ENCODE measurements at regions not wholly inside any gene's neighbourhood (a gene's known extent, or its start where the extent isn't known, plus 50 kb on each side); places are given as distances from the start of the nearest gene placed in this dataset.
A peak's percentile ranks its signal among the peaks of the same experiment; 100 is the strongest.

DNA sequence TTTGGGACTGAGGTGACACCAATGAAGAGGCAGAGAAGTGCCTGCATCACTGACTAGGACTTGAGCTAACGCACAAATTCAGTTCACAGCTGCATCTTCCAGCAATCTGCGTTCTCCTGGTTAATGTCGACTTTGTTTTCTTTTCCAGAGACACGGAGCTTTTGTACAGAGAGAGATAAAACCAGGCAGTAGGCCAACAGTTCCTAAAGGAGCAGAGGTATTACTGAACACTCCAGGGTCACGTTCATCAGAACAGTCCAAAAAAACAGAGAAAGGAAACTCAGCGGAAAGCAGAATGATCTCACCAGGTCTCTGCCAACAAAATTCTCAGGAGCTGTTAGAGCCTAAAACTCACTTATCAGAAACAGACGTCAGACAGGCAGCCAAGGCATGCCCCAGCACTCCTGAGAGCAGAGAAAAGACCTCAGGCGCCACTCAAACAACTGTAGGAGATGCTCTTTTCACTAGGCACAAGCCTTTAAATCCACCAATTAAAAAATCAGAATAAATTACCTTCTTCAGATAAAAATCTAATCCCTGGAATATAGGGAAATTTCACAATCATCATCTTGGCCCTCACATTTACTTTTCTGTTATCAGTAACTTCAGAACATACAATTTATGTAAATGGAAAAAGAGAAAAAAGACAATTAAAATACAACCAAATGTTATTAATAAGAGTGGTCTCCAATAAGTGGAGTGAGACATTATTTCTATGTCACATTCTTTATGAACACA is 95.9 kb upstream of the SPTBN1 start:
- no peak for DNase-seq (ENCODE audit: low read depth in 1 of 2, low spot score in 1 of 2)
- in situ Hi-C loops (cut with HindIII; ENCODE audit: low pct_unique_long_range_greater_than_20kb, low sequenced_read_pairs) = no loop called here
- no peak for TF ChIP-seq JUND (IDR thresholded peaks at IDR 0.05; ENCODE audit: low read depth)

- DNase-seq (ENCODE audit: low read depth in 1 of 2, low spot score in 1 of 2) = no peak
- no peak for TF ChIP-seq JUND (IDR thresholded peaks at IDR 0.05; ENCODE audit: low read depth)
- in situ Hi-C loops (cut with HindIII; ENCODE audit: low pct_unique_long_range_greater_than_20kb, low sequenced_read_pairs) = no loop called here
These were observed 91.7 kb upstream of the SPTBN1 start for GRCh38 chr2:54364409-54364808.

GRCh38 chr2:54365661-54366060 is 90.5 kb upstream of the SPTBN1 start:
- no peak for DNase-seq (ENCODE audit: low read depth in 1 of 2, low spot score in 1 of 2)
- in situ Hi-C loops (cut with HindIII; ENCODE audit: low pct_unique_long_range_greater_than_20kb, low sequenced_read_pairs) = no loop called here
- TF ChIP-seq JUND (IDR thresholded peaks at IDR 0.05; ENCODE audit: low read depth) = no peak

DNA sequence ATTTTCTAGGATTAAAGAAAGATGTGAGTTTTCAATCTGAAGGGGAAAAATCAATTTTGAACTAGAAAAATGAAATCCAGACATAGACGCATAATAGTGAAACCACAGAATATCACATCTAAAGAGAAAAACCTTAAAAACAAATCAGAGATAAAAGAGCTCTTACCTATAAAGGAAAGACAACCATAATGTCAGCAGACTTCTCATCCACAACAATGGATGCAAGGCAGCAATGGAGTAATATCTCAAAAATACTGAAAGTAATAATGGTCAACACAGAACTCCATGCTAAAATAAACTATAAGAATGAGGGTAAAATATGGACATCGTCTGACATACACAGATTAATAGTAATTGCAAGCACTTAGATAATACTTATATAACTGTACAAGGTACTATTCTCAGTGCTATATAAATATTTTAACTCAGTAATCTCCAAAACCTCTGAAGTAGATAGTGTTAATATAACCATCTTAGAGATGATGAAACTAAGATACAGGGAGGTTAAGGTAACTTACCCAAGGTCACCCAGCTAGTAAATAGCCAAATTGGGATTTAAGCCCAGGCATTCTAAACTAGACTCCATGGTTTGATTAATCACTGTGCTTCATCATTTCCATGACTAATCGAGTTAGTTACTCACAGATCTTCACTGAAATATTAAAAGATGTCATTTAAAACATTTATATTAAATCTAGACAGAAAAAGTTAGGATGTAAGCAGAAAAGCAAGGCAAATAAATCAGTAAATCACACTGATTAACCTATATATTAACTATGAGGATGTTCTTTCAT is 89.4 kb upstream of the SPTBN1 start:
- no peak for TF ChIP-seq JUND (IDR thresholded peaks at IDR 0.05; ENCODE audit: low read depth)
- DNase-seq (ENCODE audit: low read depth in 1 of 2, low spot score in 1 of 2) = no peak
- in situ Hi-C loops (cut with HindIII; ENCODE audit: low pct_unique_long_range_greater_than_20kb, low sequenced_read_pairs) = no loop called here

GRCh38 chr2:54370405-54371104 is 85.6 kb upstream of the SPTBN1 start:
- in situ Hi-C loops (cut with HindIII; ENCODE audit: low pct_unique_long_range_greater_than_20kb, low sequenced_read_pairs) = no loop called here
- DNase-seq (ENCODE audit: low read depth in 1 of 2, low spot score in 1 of 2) = no peak
- TF ChIP-seq JUND (IDR thresholded peaks at IDR 0.05; ENCODE audit: low read depth) = no peak

DNA sequence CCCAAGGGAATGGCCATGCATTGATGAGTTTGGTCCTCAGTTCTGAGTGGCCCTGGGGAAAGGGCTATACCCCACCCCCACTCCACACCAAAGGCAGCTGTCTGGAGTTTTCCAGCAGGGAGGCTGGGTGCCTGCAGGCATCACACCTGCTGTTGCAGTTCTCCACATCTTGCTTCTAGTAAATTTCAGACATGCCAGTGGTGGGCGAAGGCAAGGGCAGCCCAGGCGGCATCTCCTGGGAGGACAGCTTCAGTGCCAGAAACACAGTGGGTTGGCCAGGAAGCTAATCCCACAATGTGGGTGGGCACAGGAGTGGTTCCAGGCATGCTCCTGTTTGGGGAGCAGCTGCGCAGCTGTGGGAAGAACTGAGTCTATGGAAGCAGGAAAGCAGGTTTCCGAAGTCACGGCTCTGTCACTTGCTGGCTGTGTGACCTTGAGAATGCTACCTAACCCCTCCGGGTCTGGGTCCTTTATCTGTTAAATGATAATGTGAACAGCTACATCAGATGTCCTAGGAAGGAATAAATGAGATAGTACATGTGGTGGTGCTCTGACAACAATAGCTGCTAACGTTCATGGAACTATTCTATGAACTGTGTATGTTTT is 84.6 kb upstream of the SPTBN1 start:
- in situ Hi-C loops (cut with HindIII; ENCODE audit: low pct_unique_long_range_greater_than_20kb, low sequenced_read_pairs) = no loop called here
- TF ChIP-seq JUND (IDR thresholded peaks at IDR 0.05; ENCODE audit: low read depth) = no peak
- DNase-seq (ENCODE audit: low read depth in 1 of 2, low spot score in 1 of 2) = no peak

DNA sequence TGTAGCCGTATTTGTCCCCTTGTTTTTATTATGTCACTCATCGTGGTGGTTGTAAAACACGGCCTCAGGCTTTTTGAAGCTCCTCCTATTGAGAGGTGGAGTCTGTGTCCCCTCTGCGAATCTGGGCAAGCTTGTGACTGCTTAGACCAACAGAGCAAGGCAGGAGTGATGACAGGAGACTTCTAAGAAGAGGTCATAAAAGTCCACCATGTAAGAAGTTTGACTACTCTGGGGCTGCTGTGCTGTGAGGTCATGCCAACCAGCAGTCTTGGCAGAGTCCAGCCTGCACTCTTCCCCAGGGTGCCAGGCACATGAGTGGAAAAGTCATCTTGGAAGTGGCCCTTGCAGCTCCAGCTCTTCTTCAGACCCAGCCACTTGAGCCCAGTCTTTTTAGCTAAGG is 83.8 kb upstream of the SPTBN1 start:
- DNase-seq (ENCODE audit: low read depth in 1 of 2, low spot score in 1 of 2) = peak in 1 of 2 experiments; percentile 33
- in situ Hi-C loops (cut with HindIII; ENCODE audit: low pct_unique_long_range_greater_than_20kb, low sequenced_read_pairs) = no loop called here
- TF ChIP-seq JUND (IDR thresholded peaks at IDR 0.05; ENCODE audit: low read depth) = no peak

- no peak for TF ChIP-seq JUND (IDR thresholded peaks at IDR 0.05; ENCODE audit: low read depth)
- no peak for DNase-seq (ENCODE audit: low read depth in 1 of 2, low spot score in 1 of 2)
- in situ Hi-C loops (cut with HindIII; ENCODE audit: low pct_unique_long_range_greater_than_20kb, low sequenced_read_pairs) = no loop called here
These were observed 82.3 kb upstream of the SPTBN1 start for GRCh38 chr2:54373855-54374254.

DNA sequence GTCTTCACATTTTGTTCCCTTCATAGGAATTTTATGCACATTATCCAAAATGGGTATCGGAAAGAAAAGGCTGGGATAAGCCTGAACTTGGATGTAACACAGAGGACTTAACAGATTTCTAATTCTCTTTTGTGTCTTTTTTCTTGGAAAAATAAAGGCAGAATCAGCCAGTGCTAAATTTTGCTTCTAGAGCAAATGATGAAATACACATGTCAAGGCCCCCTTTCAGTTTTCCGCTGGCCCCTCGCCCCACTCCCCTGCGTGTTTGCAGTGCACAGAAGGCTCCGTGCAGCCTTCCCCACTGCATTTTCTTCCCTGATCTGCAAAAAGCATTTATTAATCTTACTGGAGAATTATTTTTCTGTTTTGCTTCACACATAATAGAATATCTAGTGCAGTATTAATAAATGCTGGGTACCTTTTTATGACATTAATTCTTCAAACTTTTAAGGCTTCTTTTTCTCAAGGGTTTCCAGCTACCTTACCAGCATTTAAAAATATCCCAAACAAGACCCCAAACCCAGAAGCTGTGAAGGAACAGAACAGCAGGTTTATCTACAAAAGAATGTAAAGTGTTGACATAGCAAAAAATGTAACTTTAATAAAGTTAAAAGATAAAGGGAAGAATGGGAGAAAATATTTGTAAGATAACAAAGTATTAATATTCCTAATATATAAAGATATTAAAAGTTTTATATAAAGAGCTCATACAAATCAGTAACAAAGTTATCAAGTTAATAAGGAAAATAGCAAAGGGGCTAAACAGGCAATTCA is 81.3 kb upstream of the SPTBN1 start:
- TF ChIP-seq JUND (IDR thresholded peaks at IDR 0.05; ENCODE audit: low read depth) = no peak
- no peak for DNase-seq (ENCODE audit: low read depth in 1 of 2, low spot score in 1 of 2)
- in situ Hi-C loops (cut with HindIII; ENCODE audit: low pct_unique_long_range_greater_than_20kb, low sequenced_read_pairs) = no loop called here

DNA sequence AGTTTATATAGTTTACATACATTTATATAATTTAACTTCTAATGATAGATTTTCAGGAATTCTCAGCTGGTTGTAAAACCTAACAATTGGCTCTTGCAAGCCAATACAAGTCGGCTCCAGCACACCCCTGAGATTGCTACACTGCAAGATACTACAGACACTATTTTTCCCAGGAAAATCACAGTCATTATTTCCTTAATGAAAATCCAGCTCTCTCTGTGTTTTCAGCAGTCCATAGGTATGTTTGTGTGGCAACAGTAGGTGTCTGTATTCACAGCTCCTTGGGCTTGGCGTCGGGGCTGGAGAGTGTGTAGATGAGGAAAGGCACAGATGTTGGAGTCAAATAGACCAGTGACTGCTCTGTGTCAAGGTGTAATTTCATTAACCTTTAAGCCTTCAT is 78.7 kb upstream of the SPTBN1 start:
- in situ Hi-C loops (cut with HindIII; ENCODE audit: low pct_unique_long_range_greater_than_20kb, low sequenced_read_pairs) = no loop called here
- TF ChIP-seq JUND (IDR thresholded peaks at IDR 0.05; ENCODE audit: low read depth) = no peak
- no peak for DNase-seq (ENCODE audit: low read depth in 1 of 2, low spot score in 1 of 2)

GRCh38 chr2:54377901-54378493 is 78.1 kb upstream of the SPTBN1 start:
- no peak for TF ChIP-seq JUND (IDR thresholded peaks at IDR 0.05; ENCODE audit: low read depth)
- DNase-seq (ENCODE audit: low read depth in 1 of 2, low spot score in 1 of 2) = no peak
- in situ Hi-C loops (cut with HindIII; ENCODE audit: low pct_unique_long_range_greater_than_20kb, low sequenced_read_pairs) = no loop called here

- DNase-seq (ENCODE audit: low read depth in 1 of 2, low spot score in 1 of 2) = no peak
- TF ChIP-seq JUND (IDR thresholded peaks at IDR 0.05; ENCODE audit: low read depth) = no peak
- in situ Hi-C loops (cut with HindIII; ENCODE audit: low pct_unique_long_range_greater_than_20kb, low sequenced_read_pairs) = no loop called here
These were observed 75.5 kb upstream of the SPTBN1 start for GRCh38 chr2:54380670-54381069.
